Skeletal muscle satellite cell (primary cell): ENCODE measurements at regions not wholly inside any gene's neighbourhood (a gene's known extent, or its start where the extent isn't known, plus 50 kb on each side); places are given as distances from the start of the nearest gene placed in this dataset.

Experiments used
- H3K27me3 ChIP-seq: 2 replicates; pipeline ENCODE4 v1.7.0; 2013; ENCODE audit warnings: low read length; ENCODE audit not compliant: control insufficient read depth, insufficient read depth
- H3K36me3 ChIP-seq: 2 replicates; pipeline ENCODE4 v1.7.0; 2013; ENCODE audit warnings: mild to moderate bottlenecking, control low read depth, low read length; ENCODE audit not compliant: insufficient read depth
- H3K4me1 ChIP-seq: 2 replicates; pipeline ENCODE4 v1.7.0; 2013; ENCODE audit warnings: low read length; ENCODE audit not compliant: control insufficient read depth, insufficient read depth
- H3K4me2 ChIP-seq: 2 replicates; pipeline ENCODE4 v1.7.0; 2013; ENCODE audit warnings: mild to moderate bottlenecking, low read length
- H3K4me3 ChIP-seq: 2 replicates; pipeline ENCODE4 v1.7.0; 2013; ENCODE audit warnings: low read length
- H3K9ac ChIP-seq: 2 replicates; pipeline ENCODE4 v1.7.0; 2013; ENCODE audit warnings: mild to moderate bottlenecking, low read depth, low read length, moderate library complexity
- H3K9me3 ChIP-seq: replicated peaks from 2 replicates; pipeline ENCODE4 v1.7.0; 2013; ENCODE audit warnings: mild to moderate bottlenecking, control low read depth, low read length

GRCh38 chr3:61445924-61446323 is 115.4 kb upstream of the PTPRG start:
- no peaks in the 10 kb centered on the region for H3K9me3 ChIP-seq
- no peak overlapping the region for H3K9ac ChIP-seq
- H3K4me1 ChIP-seq: peaks cover 37% of the 10 kb centered on the region
- no peaks in the 10 kb centered on the region for H3K36me3 ChIP-seq
- H3K4me3 ChIP-seq: no peak overlapping the region
- no peaks in the 10 kb centered on the region for H3K27me3 ChIP-seq
- H3K4me2 ChIP-seq: no peak overlapping the region

GRCh38 chr3:61446341-61446740 is 115.0 kb upstream of the PTPRG start:
- H3K4me3 ChIP-seq: no peak overlapping the region
- no peaks in the 10 kb centered on the region for H3K9me3 ChIP-seq
- H3K27me3 ChIP-seq: no peaks in the 10 kb centered on the region
- peaks cover 39% of the 10 kb centered on the region for H3K4me1 ChIP-seq
- no peaks in the 10 kb centered on the region for H3K36me3 ChIP-seq
- no peak overlapping the region for H3K4me2 ChIP-seq
- no peak overlapping the region for H3K9ac ChIP-seq

GRCh38 chr3:61448378-61448777 is 113.0 kb upstream of the PTPRG start:
- H3K36me3 ChIP-seq: no peaks in the 10 kb centered on the region
- no peak overlapping the region for H3K4me2 ChIP-seq
- no peaks in the 10 kb centered on the region for H3K27me3 ChIP-seq
- no peaks in the 10 kb centered on the region for H3K9me3 ChIP-seq
- no peak overlapping the region for H3K9ac ChIP-seq
- peaks cover 52% of the 10 kb centered on the region for H3K4me1 ChIP-seq
- H3K4me3 ChIP-seq: no peak overlapping the region

GRCh38 chr3:61449327-61450040 is 111.9 kb upstream of the PTPRG start:
- peaks cover 46% of the 10 kb centered on the region for H3K4me1 ChIP-seq
- H3K4me2 ChIP-seq: no peak overlapping the region
- no peak overlapping the region for H3K9ac ChIP-seq
- no peaks in the 10 kb centered on the region for H3K27me3 ChIP-seq
- H3K9me3 ChIP-seq: no peaks in the 10 kb centered on the region
- H3K36me3 ChIP-seq: no peaks in the 10 kb centered on the region
- no peak overlapping the region for H3K4me3 ChIP-seq

- peaks cover 46% of the 10 kb centered on the region for H3K4me1 ChIP-seq
- H3K9ac ChIP-seq: no peak overlapping the region
- no peaks in the 10 kb centered on the region for H3K27me3 ChIP-seq
- H3K4me2 ChIP-seq: no peak overlapping the region
- H3K9me3 ChIP-seq: no peaks in the 10 kb centered on the region
- H3K36me3 ChIP-seq: no peaks in the 10 kb centered on the region
- no peak overlapping the region for H3K4me3 ChIP-seq
Observed at GRCh38 chr3:61450866-61451265, 110.5 kb upstream of the PTPRG start.

- Histone ChIP-seq H3K4me3 (no peak overlapping the region), H3K4me2 (no peak overlapping the region)
Observed at GRCh38 chr3:61451841-61452240, 109.5 kb upstream of the PTPRG start.

GRCh38 chr3:61452535-61453090 is 108.8 kb upstream of the PTPRG start:
- Histone ChIP-seq H3K4me2 (no peak overlapping the region), H3K4me3 (no peak overlapping the region), H3K4me1 (peaks cover 38% of the 10 kb centered on the region), H3K36me3 (no peaks in the 10 kb centered on the region), H3K27me3 (no peaks in the 10 kb centered on the region), H3K9me3 (no peaks in the 10 kb centered on the region), H3K9ac (no peak overlapping the region)

More at GRCh38 chr3:61451841-61452240, 109.5 kb upstream of the PTPRG start:
- H3K9me3 ChIP-seq: no peaks in the 10 kb centered on the region
- peak overlapping the region; percentile 36 for H3K9ac ChIP-seq
- H3K27me3 ChIP-seq: no peaks in the 10 kb centered on the region
- peaks cover 46% of the 10 kb centered on the region for H3K4me1 ChIP-seq
- H3K36me3 ChIP-seq: no peaks in the 10 kb centered on the region

- H3K4me2 ChIP-seq: no peak overlapping the region
- no peaks in the 10 kb centered on the region for H3K27me3 ChIP-seq
- H3K9me3 ChIP-seq: no peaks in the 10 kb centered on the region
- no peak overlapping the region for H3K4me3 ChIP-seq
- H3K36me3 ChIP-seq: no peaks in the 10 kb centered on the region
- H3K4me1 ChIP-seq: peaks cover 29% of the 10 kb centered on the region
- H3K9ac ChIP-seq: no peak overlapping the region
Observed at GRCh38 chr3:61454006-61454585, 107.3 kb upstream of the PTPRG start.

GRCh38 chr3:61454801-61455200 is 106.6 kb upstream of the PTPRG start:
- H3K4me3 ChIP-seq: no peak overlapping the region
- H3K9me3 ChIP-seq: no peaks in the 10 kb centered on the region
- peaks cover 23% of the 10 kb centered on the region for H3K4me1 ChIP-seq
- no peaks in the 10 kb centered on the region for H3K36me3 ChIP-seq
- H3K4me2 ChIP-seq: no peak overlapping the region
- H3K9ac ChIP-seq: no peak overlapping the region
- no peaks in the 10 kb centered on the region for H3K27me3 ChIP-seq

- H3K4me3 ChIP-seq: no peak overlapping the region
- no peaks in the 10 kb centered on the region for H3K4me1 ChIP-seq
- no peaks in the 10 kb centered on the region for H3K27me3 ChIP-seq
- H3K9ac ChIP-seq: no peak overlapping the region
- no peak overlapping the region for H3K4me2 ChIP-seq
- H3K36me3 ChIP-seq: no peaks in the 10 kb centered on the region
- no peaks in the 10 kb centered on the region for H3K9me3 ChIP-seq
Observed at GRCh38 chr3:61460636-61461035, 100.7 kb upstream of the PTPRG start.

GRCh38 chr3:61463191-61463590 is 98.2 kb upstream of the PTPRG start:
- Histone ChIP-seq H3K4me3 (no peak overlapping the region), H3K4me2 (no peak overlapping the region), H3K9me3 (no peaks in the 10 kb centered on the region), H3K9ac (no peak overlapping the region), H3K36me3 (no peaks in the 10 kb centered on the region), H3K4me1 (no peaks in the 10 kb centered on the region), H3K27me3 (peaks cover 4% of the 10 kb centered on the region)
